ENCODE measurements at regions not wholly inside any gene's neighbourhood (a gene's known extent, or its start where the extent isn't known, plus 50 kb on each side); places are given as distances from the start of the nearest gene placed in this dataset.

GRCh38 chr16:27641260-27641659 is 91.3 kb downstream of the KATNIP start:
- no TSS peak for BruUV-seq (replicated peaks)
- no peak overlapping the region for H3K27ac ChIP-seq (ENCODE audit: extremely low read depth, low read depth, low read length)
- CTCF ChIA-PET (ENCODE audit: low intra/inter-chr PET ratio): interaction anchor here (1.4 kb wide), 1 partner anchor 429 kb away, joined by 4 read pairs; no protein-coding TSS in a partner anchor
- no peaks in the 10 kb centered on the region for H3K9me1 ChIP-seq (ENCODE audit: control insufficient read depth, insufficient read depth, low read length)
- no peak overlapping the region for H3K9ac ChIP-seq (ENCODE audit: insufficient read depth in 1 of 2, low read depth in 2 of 2, low read length in 2 of 2)
- no peak overlapping the region for H3K4me3 ChIP-seq
- intact Hi-C loops (cut with micrococcal nuclease) (loop anchor here (10.0 kb wide), 1 partner anchor 334 kb away; no protein-coding TSS in a partner anchor), in situ Hi-C loops (cut with MboI) (no loop called here)
- H3K4me1 ChIP-seq (replicated peaks in 1 of 2; ENCODE audit: control insufficient read depth in 2 of 2, insufficient read depth in 2 of 2, low read length in 2 of 2): peaks cover 0 to 7% of the 10 kb centered on the region in 2 experiments; a peak in 2 of 5 replicates
- 75% methylated on average over 9 of the region's 9 CpGs for WGBS (ENCODE audit: insufficient coverage, low coverage, missing lambda C conversion rate)
- no peaks in the 10 kb centered on the region for H3K79me2 ChIP-seq (ENCODE audit: control insufficient read depth, insufficient read depth, low read length)
- FAIRE-seq: no peak
- peaks cover 5% of the 10 kb centered on the region; the same call in 1 of the 2 replicates for H4K20me1 ChIP-seq (replicated peaks; ENCODE audit: control insufficient read depth, insufficient read depth, low read length)
- no peaks in the 10 kb centered on the region for H3K36me3 ChIP-seq (ENCODE audit: control insufficient read depth, insufficient read depth, low read length)
- no peaks in the 10 kb centered on the region for H3K9me3 ChIP-seq (replicated peaks; ENCODE audit: control insufficient read depth, insufficient read depth, low read depth, low read length)
- no peak overlapping the region for H2AFZ ChIP-seq (ENCODE audit: low read depth, low read length)
- H3K4me2 ChIP-seq (ENCODE audit: insufficient read depth, low read length): no peak overlapping the region
- TF ChIP-seq ZNF311 (CRISPR knock-in tag; IDR thresholded peaks at IDR 0.05) (no peak), POLR2B (IDR thresholded peaks at IDR 0.05; ENCODE audit: low read depth, partially characterized antibody) (no peak), USF2 (CRISPR knock-in tag; IDR thresholded peaks at IDR 0.05) (peak; percentile 27), MYBL2 (IDR thresholded peaks at IDR 0.05; ENCODE audit: low read depth) (no peak), MYBL2 (CRISPR knock-in tag; IDR thresholded peaks at IDR 0.05; ENCODE audit: borderline replicate concordance) (no peak)
- H3K27me3 ChIP-seq (ENCODE audit: control insufficient read depth in 2 of 2, insufficient read depth in 2 of 2, low read length in 2 of 2): no peaks in the 10 kb centered on the region
- DNase-seq (ENCODE audit: extremely low read depth in 1 of 4, low spot score in 3 of 4): peak in 3 of 4 experiments; percentile 50 to 60 (median 54)
- no peak for ATAC-seq
- POLR2A ChIA-PET: no interaction called here
